CD4-positive, CD25-positive, alpha-beta regulatory T cell (primary cell): ENCODE measurements at regions not wholly inside any gene's neighbourhood (a gene's known extent, or its start where the extent isn't known, plus 50 kb on each side); places are given as distances from the start of the nearest gene placed in this dataset.
A peak's percentile ranks its signal among the peaks of the same experiment; 100 is the strongest.

Experiments used
- ATAC-seq, 2 donors: fragments of 150-1000 bp; cut with Tn5 transposase; one replicate each; pipeline ENCODE4 v1.10.0; 2021; ENCODE audit warnings: low read depth in 2 of 2, moderate number of reproducible peaks in 2 of 2, moderate library complexity in 1 of 2
- DNase-seq, 3 donors: peaks; one replicate each; pipeline versions ENCODE4 v3.0.0 to v3.0.0-alpha.2; 2012 to 2022; ENCODE audit warnings: mixed read lengths in 1 of 3
- H3K27ac ChIP-seq: one replicate; pipeline ENCODE4 v1.7.0; 2013; ENCODE audit warnings: mild to moderate bottlenecking, low read length; ENCODE audit not compliant: insufficient read depth, poor library complexity, severe bottlenecking
- H3K27me3 ChIP-seq: one replicate; pipeline ENCODE4 v1.7.0; 2013; ENCODE audit warnings: low read length; ENCODE audit not compliant: control insufficient read depth, insufficient read depth
- H3K36me3 ChIP-seq: one replicate; pipeline ENCODE4 v1.7.0; 2013; ENCODE audit warnings: mild to moderate bottlenecking, low read length, moderate library complexity; ENCODE audit not compliant: control insufficient read depth, insufficient read depth
- H3K4me1 ChIP-seq: 2 replicates; pipeline ENCODE4 v1.7.0; 2013; ENCODE audit warnings: mild to moderate bottlenecking, low read length; ENCODE audit not compliant: insufficient read depth, control insufficient read depth, poor library complexity, severe bottlenecking
- H3K4me3 ChIP-seq: one replicate; pipeline ENCODE4 v1.7.0; 2013; ENCODE audit warnings: low read depth, mild to moderate bottlenecking, low read length, moderate library complexity
- H3K9me3 ChIP-seq, 2 experiments: 1 replicate in 1 of 2; 2 replicates in 1 of 2; pipeline ENCODE4 v1.7.0; 2013; ENCODE audit warnings: low read length in 2 of 2, mild to moderate bottlenecking in 1 of 2, moderate library complexity in 1 of 2; ENCODE audit not compliant: control insufficient read depth in 2 of 2
- H3K27ac Mint-ChIP-seq, 3 donors: one replicate each; pipeline ENCODE4 v1.8.0; 2020 to 2022; ENCODE audit warnings: mild to moderate bottlenecking in 3 of 3, mixed read lengths in 3 of 3, moderate library complexity in 2 of 3
- H3K27me3 Mint-ChIP-seq: one replicate; pipeline ENCODE4 v1.8.0; 2022; ENCODE audit warnings: mild to moderate bottlenecking, mixed read lengths
- H3K36me3 Mint-ChIP-seq: one replicate; pipeline ENCODE4 v1.8.0; 2020; ENCODE audit warnings: mixed read lengths
- H3K4me1 Mint-ChIP-seq, 4 donors: one replicate each; pipeline ENCODE4 v1.8.0; 2020 to 2022; ENCODE audit warnings: mixed read lengths in 4 of 4, mild to moderate bottlenecking in 1 of 4
- H3K4me3 Mint-ChIP-seq, 4 donors: one replicate each; pipeline ENCODE4 v1.8.0; 2020 to 2022; ENCODE audit warnings: mild to moderate bottlenecking in 4 of 4, mixed read lengths in 4 of 4, moderate library complexity in 3 of 4
- H3K9me3 Mint-ChIP-seq, 7 donors: one replicate each; pipeline ENCODE4 v1.8.0; 2020 to 2022; ENCODE audit warnings: mixed read lengths in 7 of 7, mild to moderate bottlenecking in 3 of 7, moderate library complexity in 2 of 7

GRCh38 chr3:153595186-153595815, 433.3 kb downstream of the RAP2B start:
- no peaks in the 10 kb centered on the region for H3K27me3 Mint-ChIP-seq
- Histone ChIP-seq H3K4me1 (no peaks in the 10 kb centered on the region), H3K27ac (no peak overlapping the region), H3K36me3 (no peaks in the 10 kb centered on the region), H3K9me3 (no peaks in the 10 kb centered on the region), H3K27me3 (no peaks in the 10 kb centered on the region), H3K4me3 (no peak overlapping the region)
- no peaks in the 10 kb centered on the region for H3K9me3 Mint-ChIP-seq
- H3K36me3 Mint-ChIP-seq = no peaks in the 10 kb centered on the region
- peak in 1 of 3 donors; percentile 4 for DNase-seq
- no peaks in the 10 kb centered on the region for H3K4me1 Mint-ChIP-seq
- no peak overlapping the region for H3K27ac Mint-ChIP-seq
- ATAC-seq = no peak
- H3K4me3 Mint-ChIP-seq = no peak overlapping the region

DNA sequence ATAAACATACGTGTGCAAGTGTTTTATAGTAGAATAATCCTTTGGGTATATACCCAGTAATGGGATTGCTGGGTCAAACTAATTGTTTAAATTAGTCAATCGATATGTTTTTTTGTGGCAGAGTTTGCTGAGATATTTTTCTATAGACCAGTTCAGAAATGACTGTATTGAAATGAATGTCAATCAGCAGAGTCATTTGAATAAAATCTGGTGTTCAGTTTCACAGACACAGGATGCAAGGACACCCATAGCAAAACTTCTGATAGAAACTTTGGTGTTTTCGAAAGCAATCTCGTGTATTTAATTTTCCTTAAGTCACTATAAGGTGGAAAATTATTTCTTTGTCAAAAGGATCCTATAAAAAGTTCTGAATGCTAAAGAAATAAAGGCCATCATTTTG, 434.4 kb downstream of the RAP2B start:
- Mint-ChIP-seq H3K36me3 (no peaks in the 10 kb centered on the region), H3K27me3 (no peaks in the 10 kb centered on the region), H3K27ac (no peak overlapping the region), H3K4me3 (no peak overlapping the region), H3K9me3 (no peaks in the 10 kb centered on the region), H3K4me1 (peaks cover 0 to 2% (median 0%) of the 10 kb centered on the region in 4 donors)
- H3K9me3 ChIP-seq = no peaks in the 10 kb centered on the region
- ATAC-seq = no peak
- H3K36me3 ChIP-seq = no peaks in the 10 kb centered on the region
- H3K4me3 ChIP-seq = no peak overlapping the region
- no peak for DNase-seq
- H3K4me1 ChIP-seq = no peaks in the 10 kb centered on the region
- no peak overlapping the region for H3K27ac ChIP-seq
- H3K27me3 ChIP-seq = no peaks in the 10 kb centered on the region

DNA sequence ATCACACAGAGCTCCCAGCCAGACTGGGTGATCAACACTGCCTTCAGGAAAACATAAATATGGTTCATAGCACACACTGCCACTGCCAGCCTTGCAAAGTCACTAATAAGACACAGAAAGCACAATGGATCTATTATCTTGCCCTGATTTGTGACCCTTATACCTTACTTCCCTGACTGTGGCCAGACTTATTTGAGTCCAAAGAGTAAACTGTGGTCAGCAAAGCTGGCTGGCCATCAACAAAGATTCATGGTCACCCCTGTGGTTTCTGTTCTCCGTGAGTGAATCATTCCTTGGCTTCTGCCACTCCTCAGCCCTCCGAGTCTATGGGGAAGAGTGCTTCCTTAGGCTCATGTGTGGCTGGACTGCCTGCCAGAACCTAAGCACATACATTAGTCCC, 437.7 kb downstream of the RAP2B start:
- Mint-ChIP-seq H3K36me3 (no peaks in the 10 kb centered on the region), H3K4me1 (peaks cover 0 to 6% (median 0%) of the 10 kb centered on the region in 4 donors), H3K9me3 (peaks cover 0 to 1% (median 0%) of the 10 kb centered on the region in 7 donors), H3K27me3 (peaks cover 4% of the 10 kb centered on the region), H3K27ac (no peak overlapping the region), H3K4me3 (no peak overlapping the region)
- Histone ChIP-seq H3K36me3 (no peaks in the 10 kb centered on the region), H3K4me1 (no peaks in the 10 kb centered on the region), H3K27me3 (peaks cover 2% of the 10 kb centered on the region), H3K9me3 (no peaks in the 10 kb centered on the region), H3K4me3 (no peak overlapping the region), H3K27ac (no peak overlapping the region)
- DNase-seq = no peak
- no peak for ATAC-seq

GRCh38 chr3:153600896-153601295, 438.9 kb downstream of the RAP2B start:
- Mint-ChIP-seq H3K36me3 (no peaks in the 10 kb centered on the region), H3K4me1 (peaks cover 0 to 6% (median 0%) of the 10 kb centered on the region in 4 donors), H3K27ac (no peak overlapping the region), H3K27me3 (peaks cover 7% of the 10 kb centered on the region), H3K4me3 (no peak overlapping the region), H3K9me3 (peaks cover 0 to 1% (median 0%) of the 10 kb centered on the region in 7 donors)
- H3K4me3 ChIP-seq = no peak overlapping the region
- no peaks in the 10 kb centered on the region for H3K36me3 ChIP-seq
- H3K9me3 ChIP-seq = no peaks in the 10 kb centered on the region
- peaks cover 2% of the 10 kb centered on the region for H3K27me3 ChIP-seq
- ATAC-seq (no peak), DNase-seq (no peak)
- H3K27ac ChIP-seq = no peak overlapping the region
- H3K4me1 ChIP-seq = no peaks in the 10 kb centered on the region

- H3K9me3 ChIP-seq = no peaks in the 10 kb centered on the region
- H3K27me3 ChIP-seq = peaks cover 2% of the 10 kb centered on the region
- H3K4me3 Mint-ChIP-seq = no peak overlapping the region
- H3K36me3 ChIP-seq = no peaks in the 10 kb centered on the region
- DNase-seq (no peak), ATAC-seq (no peak)
- H3K27ac ChIP-seq = no peak overlapping the region
- peaks cover 0 to 6% (median 0%) of the 10 kb centered on the region in 4 donors for H3K4me1 Mint-ChIP-seq
- H3K4me1 ChIP-seq = no peaks in the 10 kb centered on the region
- peaks cover 10% of the 10 kb centered on the region for H3K27me3 Mint-ChIP-seq
- no peak overlapping the region for H3K4me3 ChIP-seq
- H3K36me3 Mint-ChIP-seq = no peaks in the 10 kb centered on the region
- peak overlapping the region in 1 of 3 donors; percentile 42 for H3K27ac Mint-ChIP-seq
- peaks cover 0 to 1% (median 0%) of the 10 kb centered on the region in 7 donors for H3K9me3 Mint-ChIP-seq
Measured at GRCh38 chr3:153601374-153601853, 439.4 kb downstream of the RAP2B start.

- Mint-ChIP-seq H3K27me3 (peaks cover 11% of the 10 kb centered on the region), H3K27ac (no peak overlapping the region), H3K36me3 (no peaks in the 10 kb centered on the region), H3K9me3 (peaks cover 0 to 1% (median 0%) of the 10 kb centered on the region in 7 donors), H3K4me1 (peaks cover 0 to 6% (median 0%) of the 10 kb centered on the region in 4 donors), H3K4me3 (no peak overlapping the region)
- Histone ChIP-seq H3K27me3 (peaks cover 5% of the 10 kb centered on the region), H3K4me1 (no peaks in the 10 kb centered on the region), H3K36me3 (no peaks in the 10 kb centered on the region), H3K9me3 (no peaks in the 10 kb centered on the region), H3K27ac (no peak overlapping the region), H3K4me3 (no peak overlapping the region)
- ATAC-seq (no peak), DNase-seq (no peak)
Measured at GRCh38 chr3:153602801-153603200, 440.8 kb downstream of the RAP2B start.

DNA sequence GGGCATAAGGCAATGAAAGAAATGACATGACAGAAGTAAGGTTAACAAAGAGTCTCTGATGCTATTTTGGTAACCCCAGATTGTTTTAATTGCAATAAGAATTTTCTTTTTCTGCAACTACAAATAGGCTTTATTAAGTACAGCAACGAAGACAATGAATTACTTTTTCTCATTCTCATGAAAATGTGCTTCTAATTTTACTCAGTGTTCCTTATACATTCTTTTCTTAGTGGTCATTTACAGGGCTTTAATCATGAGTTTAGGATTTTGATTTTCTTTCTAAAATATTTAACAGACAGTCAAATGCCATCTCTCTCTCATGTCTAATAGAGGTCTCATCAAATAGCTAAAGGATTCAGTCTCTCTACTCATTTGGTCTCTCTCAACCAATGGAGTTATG, 452.1 kb downstream of the RAP2B start:
- Mint-ChIP-seq H3K27me3 (no peaks in the 10 kb centered on the region), H3K4me3 (no peak overlapping the region), H3K4me1 (peaks cover 0 to 2% (median 0%) of the 10 kb centered on the region in 4 donors), H3K36me3 (no peaks in the 10 kb centered on the region), H3K27ac (no peak overlapping the region), H3K9me3 (no peaks in the 10 kb centered on the region)
- Histone ChIP-seq H3K9me3 (no peaks in the 10 kb centered on the region), H3K4me1 (no peaks in the 10 kb centered on the region), H3K27ac (no peak overlapping the region), H3K36me3 (no peaks in the 10 kb centered on the region), H3K27me3 (no peaks in the 10 kb centered on the region), H3K4me3 (no peak overlapping the region)
- no peak for ATAC-seq
- no peak for DNase-seq

DNA sequence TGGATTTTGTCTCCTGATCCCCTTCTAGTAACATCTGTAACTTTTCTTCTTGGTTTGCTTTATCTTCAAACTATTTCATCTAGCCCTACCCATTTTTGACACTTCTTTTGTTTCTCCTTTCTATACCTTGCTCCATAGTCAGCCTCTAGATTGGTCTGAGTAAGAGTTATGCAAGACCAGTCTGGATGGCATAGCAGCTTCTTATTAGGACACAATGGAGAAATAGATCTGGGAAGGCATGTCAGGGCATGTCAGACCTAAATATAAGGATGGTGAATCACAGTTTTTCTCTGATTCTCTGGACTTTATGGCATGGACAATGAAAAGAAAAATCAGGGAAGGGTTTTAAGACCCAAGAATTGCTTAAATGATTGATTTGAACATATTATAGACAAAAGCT, 452.5 kb downstream of the RAP2B start:
- H3K4me3 ChIP-seq = no peak overlapping the region
- no peaks in the 10 kb centered on the region for H3K27me3 Mint-ChIP-seq
- H3K36me3 ChIP-seq = no peaks in the 10 kb centered on the region
- no peaks in the 10 kb centered on the region for H3K27me3 ChIP-seq
- no peak overlapping the region for H3K4me3 Mint-ChIP-seq
- DNase-seq = no peak
- H3K9me3 ChIP-seq = no peaks in the 10 kb centered on the region
- H3K27ac ChIP-seq = no peak overlapping the region
- no peaks in the 10 kb centered on the region for H3K9me3 Mint-ChIP-seq
- H3K27ac Mint-ChIP-seq = no peak overlapping the region
- peaks cover 0 to 2% (median 0%) of the 10 kb centered on the region in 4 donors for H3K4me1 Mint-ChIP-seq
- H3K4me1 ChIP-seq = no peaks in the 10 kb centered on the region
- ATAC-seq = no peak
- no peaks in the 10 kb centered on the region for H3K36me3 Mint-ChIP-seq
